Stimulated activated CD8-positive, alpha-beta memory T cell treated with anti-CD3 and anti-CD28 coated beads, Interleukin-7, amount 100 ng/mL, for 48 hours (primary cell): ENCODE measurements at regions not wholly inside any gene's neighbourhood (a gene's known extent, or its start where the extent isn't known, plus 50 kb on each side); places are given as distances from the start of the nearest gene placed in this dataset.
"Not testable (repeated sequence)": the region's sequence is repeated elsewhere in the genome, so short reads cannot be mapped to it uniquely, and the experiment has no call there.

ENCODE experiments used
- DNase-seq, 2 donors: peaks; one replicate each; pipeline ENCODE4 v3.0.0-alpha.2; 2020; ENCODE audit warnings: low read depth in 1 of 2; ENCODE audit errors: extremely low read depth in 1 of 2

DNA sequence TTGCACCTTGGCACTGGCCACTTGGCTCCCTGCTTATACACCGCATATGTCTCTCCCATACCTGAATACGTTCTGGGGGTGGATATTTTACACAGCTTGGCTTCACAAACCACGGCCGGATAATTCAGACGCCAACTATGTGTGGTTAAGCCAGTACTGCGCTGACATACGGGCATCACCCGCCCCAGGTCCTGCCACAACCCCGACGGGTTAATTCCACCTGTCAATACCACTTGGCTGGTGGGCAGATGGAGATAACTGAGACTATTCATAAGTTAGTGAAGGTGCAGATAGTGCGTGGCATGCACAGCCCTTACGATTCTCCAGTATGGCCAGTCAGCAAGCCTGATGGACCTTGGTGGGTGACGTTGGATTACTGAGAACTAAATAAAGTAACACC, 696.3 kb upstream of the AGA start:
- no peak for DNase-seq

DNA sequence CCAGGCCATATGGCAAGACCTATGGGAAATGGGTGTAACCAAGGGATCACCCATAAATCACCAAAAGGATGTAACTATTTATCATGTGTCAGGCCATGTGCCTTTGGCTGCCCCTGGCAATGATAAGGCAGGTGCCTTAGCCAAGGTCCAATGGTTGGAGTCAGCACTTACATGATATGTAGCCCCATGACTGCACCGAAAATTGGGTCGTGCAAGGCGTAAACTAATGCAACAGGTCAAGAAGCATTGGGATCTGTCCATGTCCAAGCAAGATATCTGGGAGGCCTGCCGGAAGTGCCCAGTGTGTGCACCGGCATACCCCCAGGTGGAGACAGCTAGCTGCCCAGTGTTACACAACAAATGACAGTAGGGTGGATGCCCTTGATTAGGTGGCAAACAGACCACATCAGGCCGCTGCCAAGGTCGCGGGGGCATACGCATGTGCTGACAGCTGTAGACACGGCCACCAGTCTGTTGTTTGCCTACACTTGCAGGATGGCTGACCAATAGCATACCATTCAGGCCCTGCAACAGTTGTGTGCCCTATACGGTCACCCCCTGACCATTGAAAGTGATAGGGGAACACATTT, 698.2 kb upstream of the AGA start:
- DNase-seq = no peak

DNA sequence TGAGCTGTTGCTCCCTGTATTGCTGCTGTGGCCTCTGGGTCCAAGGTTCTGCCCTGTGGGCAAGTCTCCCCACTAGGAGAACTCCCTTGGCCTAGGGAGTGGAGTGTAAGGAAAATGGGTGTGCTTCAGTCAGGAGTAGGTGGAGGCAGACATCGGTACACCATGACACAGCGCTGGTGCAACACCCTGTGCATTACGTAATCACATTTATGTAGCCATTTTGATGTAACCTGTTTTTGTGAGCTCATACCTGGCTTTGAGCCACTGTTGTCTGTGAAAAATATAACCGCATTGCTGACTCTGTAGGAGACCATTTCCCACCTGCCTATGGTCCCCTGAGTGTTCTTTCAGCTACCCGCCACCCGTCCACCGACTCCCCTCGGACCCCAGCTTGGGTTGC, 700.5 kb upstream of the AGA start:
- DNase-seq = no peak

DNA sequence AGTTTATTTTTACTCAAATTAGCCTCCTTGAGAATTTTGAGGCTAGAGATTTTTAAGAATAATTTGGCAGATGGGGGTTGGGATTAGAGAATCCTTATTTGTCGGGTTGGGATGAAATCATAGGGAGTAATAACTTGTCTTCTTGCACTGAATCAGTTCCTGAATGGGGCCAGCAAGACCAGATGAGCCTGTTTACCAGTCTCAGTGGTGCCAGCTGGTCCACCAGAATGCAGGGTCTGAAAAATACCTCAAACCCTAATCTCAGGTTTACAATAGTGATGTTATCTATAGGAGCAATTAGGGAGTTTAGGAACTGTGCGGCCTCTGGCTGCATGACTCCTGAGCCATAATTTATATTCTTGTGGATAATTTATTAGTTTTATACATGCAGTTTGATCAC, 705.9 kb upstream of the AGA start:
- DNase-seq = no peak

DNA sequence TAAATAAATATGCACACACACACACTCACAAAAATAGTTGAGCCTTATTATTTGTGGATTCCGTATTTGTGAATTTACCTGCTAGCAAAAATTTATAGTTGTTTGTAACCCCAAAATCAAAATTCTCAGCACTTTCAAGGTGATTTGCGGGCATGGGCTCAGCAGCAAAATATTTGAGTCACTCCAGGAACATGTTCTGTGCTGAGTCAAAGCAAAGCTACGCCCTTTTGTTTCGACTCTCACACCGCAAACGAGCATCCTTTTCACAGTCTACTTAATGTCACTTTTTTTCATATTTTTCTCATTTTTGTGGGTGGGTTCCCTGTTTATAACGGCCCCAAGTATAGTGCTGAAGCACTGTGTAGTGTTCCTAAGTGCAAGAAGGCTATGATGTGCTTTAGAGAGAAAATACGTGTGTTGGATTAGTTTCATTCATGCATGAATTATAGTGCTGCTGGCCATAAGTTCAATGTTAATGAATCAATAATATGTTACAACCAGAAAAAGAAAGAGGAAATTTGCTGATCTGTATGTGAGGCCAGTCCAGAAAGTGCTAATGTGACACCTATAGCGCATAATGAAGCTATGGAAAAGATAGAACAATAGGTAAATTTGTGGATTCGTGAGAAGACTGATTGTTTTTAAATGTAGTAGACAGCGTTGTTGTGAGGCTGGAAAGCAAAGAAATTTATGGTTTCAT, 723.2 kb upstream of the AGA start:
- no peak for DNase-seq

DNA sequence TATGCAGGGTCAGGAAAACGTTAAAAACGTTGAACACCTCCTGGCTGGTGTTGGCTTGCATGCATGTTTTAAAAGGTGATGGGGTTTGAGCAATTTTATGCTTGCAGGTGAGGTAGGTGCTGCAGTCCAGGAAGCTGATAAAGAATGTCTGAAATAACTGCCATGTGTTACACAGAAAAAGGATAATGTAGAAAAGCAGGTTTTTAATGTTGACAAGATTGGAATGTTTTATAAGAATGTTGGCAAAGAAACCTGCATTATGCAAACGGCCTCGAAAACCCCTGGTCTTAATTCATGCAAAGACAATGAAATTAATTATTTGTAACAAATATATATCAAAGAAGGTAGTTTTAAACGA, 723.7 kb upstream of the AGA start:
- DNase-seq = no peak

DNA sequence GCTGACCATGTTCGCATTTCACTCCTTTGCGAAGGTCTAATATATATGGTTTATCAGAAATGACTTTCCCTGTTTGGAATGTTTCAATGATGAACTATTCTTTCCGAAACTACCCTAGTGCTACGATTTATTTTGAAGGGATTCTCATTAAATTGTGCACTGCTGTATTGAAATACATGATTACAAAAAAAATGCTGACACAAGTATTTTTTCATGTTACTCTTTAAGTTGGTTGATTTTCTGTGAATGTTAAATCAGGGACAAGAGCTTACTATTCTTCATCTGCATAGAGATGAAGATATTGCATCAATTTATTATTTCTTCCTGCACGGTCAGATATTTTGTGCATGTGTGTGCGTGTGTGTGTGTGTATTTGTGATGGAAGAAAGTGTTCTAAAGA, 731.5 kb upstream of the AGA start:
- no peak for DNase-seq

DNA sequence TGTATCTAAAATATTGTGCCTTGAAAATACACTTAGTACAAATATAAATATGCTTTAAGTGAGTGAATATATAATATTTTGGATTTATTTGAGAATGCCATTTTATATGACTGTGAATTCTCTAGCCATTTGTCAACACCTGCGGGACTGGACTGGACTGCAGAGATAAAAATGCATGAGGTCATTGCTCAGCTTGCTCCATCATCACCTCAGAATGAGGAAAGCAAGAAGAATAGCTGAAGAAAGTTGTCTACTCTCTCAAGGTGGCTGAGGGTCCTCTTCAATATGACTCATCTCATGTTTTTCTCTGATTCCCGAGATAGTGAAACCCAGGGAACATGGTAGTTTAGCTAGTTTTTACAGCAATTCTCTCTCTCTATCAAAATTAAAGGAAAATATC, 732.5 kb upstream of the AGA start:
- no peak for DNase-seq

DNA sequence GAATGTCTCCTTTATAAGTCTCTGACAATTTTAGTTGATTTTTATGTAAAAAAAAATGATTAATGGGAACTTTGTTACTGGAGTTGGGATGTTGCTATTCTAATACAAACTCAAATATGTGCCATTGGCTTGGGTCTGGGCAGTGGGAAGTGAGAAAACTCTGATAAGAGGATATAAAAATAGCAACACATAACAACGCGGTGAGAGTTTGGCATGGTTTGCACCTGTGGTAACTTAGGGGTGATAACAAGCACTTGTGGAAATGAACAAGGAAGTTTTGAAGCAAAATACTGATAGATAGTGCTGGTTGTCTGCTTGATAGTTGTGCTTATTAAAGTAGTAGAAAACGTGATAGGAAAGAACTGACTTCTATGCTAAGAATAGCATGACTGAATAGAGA, 743.3 kb upstream of the AGA start:
- DNase-seq = no peak

DNA sequence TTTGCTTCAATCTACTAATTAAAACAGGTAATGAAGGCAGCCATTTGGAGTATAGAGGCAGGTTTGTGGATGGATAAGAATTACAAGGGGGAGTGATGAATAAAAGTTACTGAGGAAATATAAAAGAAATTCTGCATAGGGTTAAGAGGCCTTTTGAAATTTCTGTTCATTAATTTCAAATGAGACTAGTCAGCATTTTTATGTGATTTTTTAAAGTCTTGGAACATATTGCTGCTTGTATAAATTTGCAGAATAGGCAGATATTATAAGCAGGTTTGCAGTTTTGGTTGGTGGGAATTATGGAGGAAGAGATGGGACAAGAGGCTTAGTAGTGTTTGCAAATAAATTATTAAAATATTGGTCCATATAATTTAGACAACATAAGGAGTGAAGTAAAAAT, 750.4 kb upstream of the AGA start:
- no peak for DNase-seq

DNA sequence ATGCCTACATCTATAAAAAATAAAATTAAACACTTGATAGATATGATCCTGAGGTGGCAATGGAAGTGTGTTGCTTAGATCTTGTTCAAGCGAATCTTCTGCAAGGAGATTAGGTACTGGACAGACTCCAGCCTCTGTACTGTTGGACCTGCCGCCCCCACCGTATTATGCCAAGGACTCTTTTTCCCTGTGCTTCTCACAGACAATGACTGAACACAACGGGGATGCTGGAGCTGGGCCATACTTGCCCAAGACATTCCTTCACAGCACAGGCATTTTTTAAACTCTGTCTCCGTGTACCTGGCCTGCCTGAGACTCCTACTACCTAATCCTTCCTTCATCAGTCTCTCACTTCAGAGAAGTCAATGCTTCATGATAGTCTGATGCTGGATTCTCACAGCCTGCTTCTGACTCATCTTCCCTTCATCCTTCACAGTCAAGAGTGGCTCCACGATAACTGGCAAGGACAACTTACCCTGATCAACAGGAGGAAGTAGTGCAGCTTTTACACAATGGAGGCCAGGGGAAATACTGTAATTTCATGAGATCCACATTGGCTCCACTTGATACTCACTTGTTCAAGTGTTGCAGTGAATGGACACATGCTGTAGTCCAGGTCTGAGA, 754.6 kb upstream of the AGA start:
- DNase-seq = no peak

DNA sequence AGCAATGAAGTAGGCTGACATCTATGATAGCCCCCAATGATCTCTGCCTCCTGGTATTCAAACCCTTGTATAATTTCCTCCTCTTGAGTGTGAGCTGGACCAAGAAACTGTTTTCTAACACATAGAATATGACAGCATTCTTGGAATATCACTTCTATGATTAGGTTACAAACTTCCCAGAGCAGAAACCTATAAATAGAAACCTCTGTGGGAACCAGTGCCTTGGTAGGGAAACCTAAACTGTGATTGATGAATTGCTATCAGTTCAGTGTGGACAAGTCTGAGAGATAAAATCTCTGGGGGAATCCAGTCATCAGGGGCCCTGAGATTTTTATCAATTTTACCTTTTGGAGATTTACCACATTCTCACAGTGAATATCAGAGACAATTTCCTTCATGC, 756.5 kb upstream of the AGA start:
- DNase-seq = no peak

DNA sequence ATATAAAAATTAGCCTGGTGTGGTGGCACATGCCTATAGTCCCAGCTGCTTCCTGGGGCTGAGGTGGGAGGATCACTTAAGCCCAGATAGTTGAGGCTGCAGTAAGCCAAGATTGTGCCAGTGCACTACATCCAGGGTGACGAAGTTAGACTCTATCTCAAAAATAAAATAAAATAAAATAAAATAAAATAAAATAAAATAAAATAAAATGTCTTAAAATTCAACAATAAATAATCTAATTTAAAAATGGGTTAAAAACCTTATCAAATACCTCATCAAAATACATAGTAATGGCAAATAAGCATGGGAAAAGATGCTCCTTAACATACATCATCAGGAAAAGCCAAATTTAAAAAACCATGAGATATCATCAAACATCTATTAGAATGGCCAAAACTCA, 760.2 kb upstream of the AGA start:
- no peak for DNase-seq

DNA sequence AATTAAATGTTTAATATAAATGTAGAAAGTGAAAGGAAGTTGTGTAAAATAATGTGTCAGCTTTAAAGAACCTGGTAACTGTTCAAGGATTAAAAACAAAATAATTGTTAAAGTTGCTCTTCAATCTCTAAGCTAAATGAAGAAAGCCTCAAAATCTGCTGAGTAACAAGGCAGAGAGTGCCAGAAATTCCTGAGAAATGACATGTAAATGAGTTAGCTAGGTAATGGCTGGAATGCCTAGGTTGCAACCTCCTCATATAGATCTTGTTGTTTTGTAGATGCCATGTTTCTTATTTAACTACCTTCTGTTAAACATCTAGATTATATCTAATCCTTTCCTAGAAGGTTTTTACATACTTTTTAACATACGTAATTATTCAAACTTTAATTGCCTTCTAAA, 763.6 kb upstream of the AGA start:
- DNase-seq = no peak

DNA sequence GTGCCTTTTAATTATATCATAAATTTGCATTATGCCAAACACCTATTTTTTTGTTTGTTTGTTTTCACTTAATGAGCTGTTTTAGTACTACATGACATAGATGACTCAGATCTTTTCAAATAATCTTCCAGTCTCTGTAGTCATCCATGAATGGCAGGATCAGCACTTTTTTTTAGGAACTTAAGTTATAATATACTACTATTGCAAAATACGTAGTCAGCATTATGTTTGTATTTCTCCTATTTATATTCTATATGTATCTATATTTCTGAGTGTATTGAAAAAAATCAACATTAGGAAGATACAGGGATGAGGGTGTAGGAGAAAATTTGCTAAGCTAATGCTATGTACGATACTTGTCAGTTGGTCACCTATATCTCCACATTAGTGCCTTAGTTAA, 773.1 kb upstream of the AGA start:
- DNase-seq = no peak

DNA sequence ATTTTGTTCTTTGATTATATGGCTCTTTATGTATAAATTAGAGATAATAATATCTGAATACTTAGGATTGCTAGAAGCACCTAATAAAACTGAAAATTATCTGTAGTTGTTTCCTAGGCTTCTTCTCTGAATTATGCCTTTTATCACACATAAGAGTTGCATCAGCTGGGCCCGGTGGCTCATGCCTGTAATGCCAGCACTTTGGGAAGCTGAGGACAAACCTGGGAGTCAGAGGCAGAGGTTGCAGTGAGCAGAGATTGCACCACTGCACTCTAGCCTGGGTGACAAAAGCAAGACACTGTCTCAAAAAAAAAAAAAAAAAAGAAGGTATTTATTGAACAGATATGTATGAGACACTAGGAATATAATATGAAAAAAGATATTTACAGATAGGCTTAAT, 773.5 kb upstream of the AGA start:
- no peak for DNase-seq

DNA sequence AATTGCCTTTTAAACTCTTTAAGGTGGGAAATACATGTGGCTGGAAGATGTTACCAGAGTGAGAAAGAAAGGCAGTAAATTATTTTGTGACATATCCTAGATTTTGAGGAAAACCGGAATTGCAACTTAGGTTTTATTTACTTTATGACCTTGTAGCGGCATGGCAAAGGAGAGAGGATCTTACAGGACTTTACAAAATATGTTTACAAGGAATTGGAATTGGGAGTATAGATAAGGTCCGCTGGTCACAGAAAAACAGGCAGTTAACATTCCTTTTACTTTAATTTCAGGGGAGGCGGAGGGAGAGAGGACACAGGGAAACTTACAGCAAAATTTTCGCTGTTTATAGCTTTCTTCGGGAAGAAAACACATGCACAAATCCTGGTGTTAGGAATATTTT, 784.2 kb upstream of the AGA start:
- DNase-seq = not testable (repeated sequence)

DNA sequence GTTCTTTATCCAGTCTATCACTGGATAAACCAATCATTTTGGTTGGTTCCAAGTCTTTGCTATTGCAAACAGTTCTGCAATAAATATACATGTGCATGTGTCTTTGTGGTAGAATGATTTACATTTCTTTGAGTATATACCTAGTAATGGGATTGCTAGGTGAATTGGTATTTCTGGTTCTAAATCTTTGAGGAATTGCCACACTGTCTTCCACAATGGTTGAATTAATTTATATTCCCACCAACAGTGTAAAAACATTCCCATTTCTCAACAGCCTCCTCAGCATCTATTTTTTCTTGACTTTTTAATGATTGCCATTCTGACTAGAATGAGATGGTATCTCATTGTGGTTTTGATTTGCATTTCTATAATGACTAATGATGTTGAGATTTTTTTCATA, 791.7 kb upstream of the AGA start:
- no peak for DNase-seq

DNA sequence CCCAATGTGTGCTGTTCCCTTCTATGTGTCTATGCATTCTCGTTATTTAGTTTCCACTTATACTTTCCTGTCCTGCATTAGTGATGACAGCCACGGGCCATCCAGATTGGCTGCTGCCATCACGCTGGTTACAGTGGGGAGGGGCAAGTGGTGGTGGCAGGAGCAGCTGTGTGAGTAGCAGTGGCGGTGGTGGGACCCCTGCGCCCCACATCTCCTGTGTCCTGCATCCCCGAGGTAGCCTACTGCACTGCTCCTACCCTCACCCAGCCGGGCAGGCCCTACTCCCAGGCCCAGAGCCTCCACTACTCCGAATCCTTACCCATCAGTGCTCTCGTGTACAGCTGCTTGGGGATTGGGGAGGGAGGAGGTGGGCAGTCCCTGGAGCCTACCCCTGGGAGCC, 798.7 kb upstream of the AGA start:
- DNase-seq = no peak

DNA sequence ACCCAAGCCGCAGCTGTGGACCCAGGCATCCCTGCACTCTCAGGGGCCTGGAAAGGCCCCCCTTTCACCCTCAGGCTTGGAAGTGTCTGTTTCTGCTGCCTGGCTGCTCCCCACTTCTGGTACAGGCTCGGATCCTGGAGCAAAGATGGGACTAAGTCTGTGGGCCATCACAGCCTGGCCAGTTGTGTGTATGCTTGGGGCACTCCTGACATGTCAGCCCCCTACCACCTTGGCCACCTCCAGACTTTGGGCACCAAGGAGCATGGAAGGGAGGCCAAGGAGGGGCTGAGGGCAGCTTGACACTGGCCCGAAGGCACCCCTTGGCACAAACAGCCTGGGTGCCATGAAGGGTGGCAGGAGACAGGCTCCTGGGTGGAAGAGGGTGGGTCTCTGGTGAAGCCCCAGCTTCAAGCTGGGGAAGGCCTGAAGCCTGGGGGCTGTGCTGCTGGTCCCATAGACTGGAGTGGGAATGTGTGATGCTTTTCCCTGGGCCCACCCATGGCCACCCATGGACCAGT, 799.4 kb upstream of the AGA start:
- no peak for DNase-seq

DNA sequence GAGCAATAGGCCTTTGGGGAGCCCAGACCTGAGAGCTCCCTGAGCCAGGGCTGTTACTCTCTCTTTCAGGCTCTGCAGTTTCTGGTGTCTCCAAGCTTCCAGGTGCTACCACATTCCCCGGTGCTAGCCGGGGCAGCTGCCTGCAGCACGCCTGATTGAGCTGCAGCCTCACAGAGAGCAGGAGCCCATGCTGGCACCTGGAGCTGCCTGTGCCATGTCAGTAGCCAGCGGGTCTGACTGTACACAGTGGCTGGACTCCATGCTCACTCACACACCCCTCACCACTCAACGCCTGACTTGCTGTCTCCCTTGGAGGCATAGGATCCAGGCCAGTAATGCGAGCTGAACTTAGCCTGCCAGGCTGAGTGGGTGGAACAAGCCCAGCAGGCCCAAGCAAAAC, 800.4 kb upstream of the AGA start:
- DNase-seq = no peak

DNA sequence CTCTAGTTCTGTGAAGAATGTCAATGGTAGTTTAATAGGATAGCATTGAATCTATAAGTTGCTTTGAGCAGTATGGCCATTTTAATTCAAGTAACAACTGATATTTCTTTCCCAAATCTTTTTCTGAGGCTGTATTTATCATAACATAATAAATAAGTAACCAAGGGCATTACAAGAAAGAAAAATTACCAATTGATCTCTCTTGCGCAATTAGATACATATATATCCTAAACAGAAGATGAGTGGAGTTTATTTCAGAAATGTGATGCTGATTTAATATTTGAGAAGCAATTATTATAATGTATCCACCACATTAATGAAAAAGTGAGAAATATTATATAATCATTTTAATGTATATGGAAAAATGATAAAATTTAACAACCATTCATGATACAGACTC, 802.5 kb upstream of the AGA start:
- no peak for DNase-seq

DNA sequence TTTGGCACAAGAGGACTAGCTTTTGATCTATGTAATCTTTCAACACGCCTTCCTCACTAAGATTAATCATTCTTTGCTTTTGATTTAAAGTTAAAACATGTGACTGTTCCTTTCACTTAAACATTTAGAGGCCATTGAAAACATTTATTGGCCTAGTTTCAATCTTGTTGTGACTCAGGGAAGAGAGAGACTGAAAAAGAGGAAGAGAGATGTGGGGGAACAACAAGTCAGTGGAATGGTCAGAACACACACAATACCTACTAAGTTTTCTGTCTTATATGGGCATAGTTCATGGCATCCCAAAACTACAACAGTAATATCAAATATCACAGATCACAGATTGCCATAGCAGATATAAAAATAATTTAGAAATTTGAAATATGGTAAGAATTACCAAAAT, 812.9 kb upstream of the AGA start:
- no peak for DNase-seq
